Transverse colon (tissue), 4 donors: ENCODE measurements at regions not wholly inside any gene's neighbourhood (a gene's known extent, or its start where the extent isn't known, plus 50 kb on each side); places are given as distances from the start of the nearest gene placed in this dataset.

Experiments
- DNase-seq: peaks from one replicate; pipeline ENCODE4 v3.0.0-alpha.2; 2019
- H3K27ac ChIP-seq, 4 donors: fragments of 200-600 bp; sonication (generic); 2 replicates each; pipeline ENCODE4 v1.5.1; 2016 to 2018; ENCODE audit warnings: inconsistent platforms in 4 of 4
- H3K27me3 ChIP-seq: fragments of 200-600 bp; sonication (generic); 2 replicates; pipeline ENCODE4 v1.5.1; 2017; ENCODE audit warnings: inconsistent platforms
- H3K36me3 ChIP-seq, 4 donors: fragments of 200-600 bp; sonication (generic); 2 replicates each; pipeline ENCODE4 v1.5.1; 2017 to 2019; ENCODE audit warnings: inconsistent platforms in 4 of 4
- H3K4me1 ChIP-seq, 4 donors: fragments of 200-600 bp; sonication (generic); 2 replicates each; pipeline ENCODE4 v1.5.1; 2017 to 2020; ENCODE audit warnings: inconsistent platforms in 4 of 4
- H3K4me3 ChIP-seq, 4 donors: fragments of 200-600 bp; sonication (generic); 1 replicate in 1 of 4; 2 replicates in 3 of 4; pipeline versions ENCODE4 v1.5.1 to v1.6.1; 2017 to 2019; ENCODE audit warnings: inconsistent platforms in 4 of 4
- H3K9me3 ChIP-seq, 2 donors: fragments of 200-600 bp; sonication (generic); 2 replicates each; pipeline ENCODE4 v1.5.1; 2017 to 2019; ENCODE audit warnings: inconsistent platforms in 2 of 2
- EP300 ChIP-seq: sonication (generic); formaldehyde crosslinking; IDR thresholded peaks from one replicate; pipeline ENCODE4 v1.6.1; 2017; ENCODE audit warnings: antibody characterized with exemption, low read depth
- POLR2A ChIP-seq: fragments of 450-650 bp; IDR thresholded peaks from one replicate; pipeline ENCODE4 v1.6.1; 2016; ENCODE audit warnings: antibody characterized with exemption, mild to moderate bottlenecking, moderate library complexity
- POLR2AphosphoS5 ChIP-seq, 3 donors: sonication (generic); formaldehyde crosslinking; IDR thresholded peaks; one replicate each; pipeline ENCODE4 v1.6.1; 2016; ENCODE audit warnings: antibody characterized with exemption in 3 of 3
- WGBS, 2 donors: methylation state at CpG; one replicate each; pipeline ENCODE4 v1.1.5; 2018; ENCODE audit warnings: low coverage in 1 of 2; 5-methylcytosine and 5-hydroxymethylcytosine counted together
- in situ Hi-C, 4 donors: fragments of 200-750 bp; cut with MboI; loops; one replicate each; pipeline versions ENCODE4 v1.15.0 to v1.15.1; 2017; ENCODE audit warnings: low sequenced_read_pairs in 3 of 4, low pct_ligation_motif_present in 1 of 4, low pct_unique_long_range_greater_than_20kb in 1 of 4
- intact Hi-C: fragments of 100-400 bp; cut with DNase I; formaldehyde crosslinking; loops from one replicate; pipeline ENCODE4 v1.15.1; 2023; ENCODE audit warnings: low total_unique reads
- TF ChIP-seq, protein P1 (sequence below), 5 experiments: fragments of 200-600 bp in 3 of 5; fragments of 450-650 bp in 2 of 5; sonication (generic) in 3 of 5; IDR thresholded peaks; 1 replicate in 2 of 5; 2 replicates in 3 of 5; pipeline ENCODE4 v1.5.1; 2016 to 2017; ENCODE audit warnings: antibody characterized with exemption in 5 of 5, inconsistent platforms in 3 of 5, mild to moderate bottlenecking in 2 of 5, moderate library complexity in 1 of 5

- in situ Hi-C loops = no loop called here
- no peak overlapping the region for H3K27ac ChIP-seq
- no peak overlapping the region for H3K4me3 ChIP-seq
- H3K27me3 ChIP-seq = no peaks in the 10 kb centered on the region
- DNase-seq = no peak
- no peaks in the 10 kb centered on the region for H3K9me3 ChIP-seq
- H3K4me1 ChIP-seq = no peaks in the 10 kb centered on the region
- TF ChIP-seq, protein P1, sequence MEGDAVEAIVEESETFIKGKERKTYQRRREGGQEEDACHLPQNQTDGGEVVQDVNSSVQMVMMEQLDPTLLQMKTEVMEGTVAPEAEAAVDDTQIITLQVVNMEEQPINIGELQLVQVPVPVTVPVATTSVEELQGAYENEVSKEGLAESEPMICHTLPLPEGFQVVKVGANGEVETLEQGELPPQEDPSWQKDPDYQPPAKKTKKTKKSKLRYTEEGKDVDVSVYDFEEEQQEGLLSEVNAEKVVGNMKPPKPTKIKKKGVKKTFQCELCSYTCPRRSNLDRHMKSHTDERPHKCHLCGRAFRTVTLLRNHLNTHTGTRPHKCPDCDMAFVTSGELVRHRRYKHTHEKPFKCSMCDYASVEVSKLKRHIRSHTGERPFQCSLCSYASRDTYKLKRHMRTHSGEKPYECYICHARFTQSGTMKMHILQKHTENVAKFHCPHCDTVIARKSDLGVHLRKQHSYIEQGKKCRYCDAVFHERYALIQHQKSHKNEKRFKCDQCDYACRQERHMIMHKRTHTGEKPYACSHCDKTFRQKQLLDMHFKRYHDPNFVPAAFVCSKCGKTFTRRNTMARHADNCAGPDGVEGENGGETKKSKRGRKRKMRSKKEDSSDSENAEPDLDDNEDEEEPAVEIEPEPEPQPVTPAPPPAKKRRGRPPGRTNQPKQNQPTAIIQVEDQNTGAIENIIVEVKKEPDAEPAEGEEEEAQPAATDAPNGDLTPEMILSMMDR (IDR thresholded peaks at IDR 0.05) = no peak
- TF ChIP-seq POLR2AphosphoS5 (IDR thresholded peaks at IDR 0.05) (no peak), POLR2A (no peak), EP300 (no peak)
- H3K36me3 ChIP-seq = no peaks in the 10 kb centered on the region
- intact Hi-C loops = no loop called here
- 33 to 48% methylated on average over 6 of the region's 6 CpGs for WGBS, 2 donors
Measured at GRCh38 chr10:109019001-109019424, 904.3 kb downstream of the XPNPEP1 start.

DNA sequence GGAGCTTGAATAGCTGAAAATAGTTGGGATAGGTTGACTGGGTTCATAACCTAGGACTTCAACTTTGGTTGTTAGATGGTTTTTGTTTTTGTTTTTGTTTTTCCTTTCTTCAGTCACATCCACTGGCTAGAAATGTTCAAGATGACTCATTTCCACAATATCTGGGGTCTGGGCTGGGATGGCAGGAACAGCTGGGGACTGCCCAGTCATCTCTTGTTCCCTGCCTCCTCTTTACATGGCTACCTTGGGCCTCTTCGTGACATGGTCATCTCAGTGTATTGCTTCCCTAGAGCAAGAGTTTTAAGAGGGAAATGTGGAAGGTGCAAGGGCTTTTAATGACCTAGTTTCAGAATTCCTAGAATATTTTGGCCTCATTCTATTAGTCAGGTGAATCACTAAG is 915.8 kb downstream of the XPNPEP1 start:
- Histone ChIP-seq H3K27ac (no peak overlapping the region), H3K9me3 (no peaks in the 10 kb centered on the region), H3K27me3 (no peaks in the 10 kb centered on the region), H3K4me3 (no peak overlapping the region), H3K4me1 (no peaks in the 10 kb centered on the region), H3K36me3 (no peaks in the 10 kb centered on the region)
- DNase-seq = no peak
- TF ChIP-seq POLR2A (no peak), POLR2AphosphoS5 (IDR thresholded peaks at IDR 0.05) (no peak), EP300 (no peak)
- TF ChIP-seq, protein P1 (IDR thresholded peaks at IDR 0.05) = no peak
- intact Hi-C loops = no loop called here
- in situ Hi-C loops = no loop called here
- 77% methylated on average over 1 of the region's 1 CpG; no CpG with 5 or more reads in 1 of the 2 donors for WGBS, 2 donors

DNA sequence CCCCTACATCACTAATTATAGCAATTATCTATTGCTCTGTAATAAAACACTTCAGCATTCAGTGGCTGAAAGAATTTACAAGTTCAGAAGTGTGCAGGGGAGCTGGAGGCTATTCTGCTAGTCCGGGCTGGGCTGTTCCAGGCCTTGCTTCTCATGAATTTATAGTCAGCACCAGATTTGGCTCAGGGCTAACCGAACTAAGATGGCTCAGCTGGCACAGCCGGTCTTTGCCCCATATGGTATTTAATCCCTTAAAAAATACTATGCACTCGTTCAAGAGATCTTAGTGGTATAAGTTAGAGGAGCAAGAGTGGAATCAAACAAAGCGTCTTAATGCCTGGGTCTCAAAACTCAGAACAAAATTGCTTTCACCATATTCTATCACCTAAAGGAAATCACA is 932.9 kb downstream of the XPNPEP1 start:
- in situ Hi-C loops = no loop called here

GRCh38 chr10:108989976-108990375 is 933.3 kb downstream of the XPNPEP1 start:
- TF ChIP-seq, protein P1 (IDR thresholded peaks at IDR 0.05) = no peak
- TF ChIP-seq POLR2AphosphoS5 (IDR thresholded peaks at IDR 0.05) (no peak), EP300 (no peak), POLR2A (no peak)
- Histone ChIP-seq H3K4me1 (no peaks in the 10 kb centered on the region), H3K4me3 (no peak overlapping the region), H3K27me3 (no peaks in the 10 kb centered on the region), H3K36me3 (no peaks in the 10 kb centered on the region), H3K9me3 (no peaks in the 10 kb centered on the region), H3K27ac (no peak overlapping the region)
- intact Hi-C loops (no loop called here), in situ Hi-C loops (no loop called here)
- DNase-seq = no peak
- WGBS, 2 donors = 21 to 73% methylated on average over 4 of the region's 4 CpGs

More for the DNA sequence above, 932.9 kb downstream of the XPNPEP1 start:
- no peaks in the 10 kb centered on the region for H3K27me3 ChIP-seq
- no peak for DNase-seq
- H3K4me3 ChIP-seq = no peak overlapping the region
- TF ChIP-seq POLR2AphosphoS5 (IDR thresholded peaks at IDR 0.05) (no peak), POLR2A (no peak)
- 67 to 81% methylated on average over 4 to 5 of the region's 5 CpGs for WGBS, 2 donors
- intact Hi-C loops = no loop called here
- no peaks in the 10 kb centered on the region for H3K4me1 ChIP-seq
- no peaks in the 10 kb centered on the region for H3K36me3 ChIP-seq
- no peaks in the 10 kb centered on the region for H3K9me3 ChIP-seq
- no peak overlapping the region for H3K27ac ChIP-seq

GRCh38 chr10:108982159-108982558 is 941.2 kb downstream of the XPNPEP1 start:
- Histone ChIP-seq H3K27ac (no peak overlapping the region), H3K9me3 (no peaks in the 10 kb centered on the region), H3K36me3 (no peaks in the 10 kb centered on the region), H3K27me3 (no peaks in the 10 kb centered on the region), H3K4me3 (no peak overlapping the region), H3K4me1 (no peaks in the 10 kb centered on the region)
- intact Hi-C loops (no loop called here), in situ Hi-C loops (no loop called here)
- DNase-seq = no peak
- TF ChIP-seq EP300 (no peak), POLR2AphosphoS5 (IDR thresholded peaks at IDR 0.05) (no peak), POLR2A (no peak)
- TF ChIP-seq, protein P1 (IDR thresholded peaks at IDR 0.05) = no peak
- 28 to 47% methylated on average over 2 of the region's 2 CpGs for WGBS, 2 donors
